ENCODE measurements at regions not wholly inside any gene's neighbourhood (a gene's known extent, or its start where the extent isn't known, plus 50 kb on each side); places are given as distances from the start of the nearest gene placed in this dataset.

DNA sequence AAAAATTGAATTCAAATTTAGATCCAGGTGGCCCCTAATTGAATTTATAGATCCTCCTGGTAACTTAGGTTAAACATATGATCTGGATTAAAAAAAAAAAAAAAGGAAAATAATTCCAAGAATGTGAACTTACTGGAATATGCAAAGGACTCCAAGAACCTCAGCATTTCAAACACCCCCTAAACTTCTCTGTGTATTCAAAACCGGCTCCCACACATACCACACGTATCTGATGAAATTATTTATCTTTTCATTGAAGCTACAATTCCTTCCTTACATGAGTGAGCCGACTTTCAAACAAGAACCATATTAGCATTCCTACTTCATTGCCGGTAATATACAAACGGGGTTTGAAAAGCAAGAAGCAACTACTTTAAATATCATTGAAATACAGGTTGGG, 61.4 kb upstream of the FMN2 start:
- no peak for DNase-seq (ENCODE audit: low spot score)

DNA sequence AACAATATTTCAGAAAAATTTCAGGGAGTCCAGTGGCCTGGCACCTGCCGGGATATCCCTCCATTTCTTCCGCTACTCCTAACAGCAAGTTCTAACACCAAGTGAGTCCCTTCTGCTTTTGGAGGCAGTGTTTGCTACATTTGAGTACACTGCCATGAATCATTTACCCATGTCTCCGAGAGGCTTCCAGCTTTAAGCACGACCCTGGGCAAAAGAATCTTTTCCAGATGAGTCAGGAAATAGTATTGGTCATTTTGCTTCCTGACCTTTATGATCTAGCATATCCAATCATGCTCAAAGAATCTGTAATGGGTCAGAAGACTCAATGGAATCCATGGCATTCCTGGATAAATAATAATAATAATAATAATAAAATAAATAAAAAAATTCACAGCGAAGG, 60.7 kb upstream of the FMN2 start:
- DNase-seq (ENCODE audit: low spot score): peak; percentile 98

DNA sequence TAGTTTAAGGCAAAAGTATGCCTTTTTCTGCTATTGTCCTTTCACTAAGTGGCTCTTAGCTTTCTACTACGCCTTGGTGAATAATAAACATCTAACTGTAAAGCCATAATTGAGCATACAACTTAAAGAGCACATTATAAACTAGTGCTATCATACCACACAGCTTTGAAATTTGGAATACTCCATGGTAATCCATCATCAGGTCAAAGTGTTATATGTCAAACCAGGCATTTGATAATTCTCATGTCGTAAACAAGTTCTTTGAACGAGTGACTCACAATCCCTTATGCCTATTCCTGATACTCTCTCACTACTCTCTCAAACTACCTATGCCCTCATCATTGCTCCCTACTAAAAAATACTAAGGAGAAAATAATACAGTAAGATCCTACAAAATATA, 60.3 kb upstream of the FMN2 start:
- DNase-seq (ENCODE audit: low spot score): peak; percentile 82

DNA sequence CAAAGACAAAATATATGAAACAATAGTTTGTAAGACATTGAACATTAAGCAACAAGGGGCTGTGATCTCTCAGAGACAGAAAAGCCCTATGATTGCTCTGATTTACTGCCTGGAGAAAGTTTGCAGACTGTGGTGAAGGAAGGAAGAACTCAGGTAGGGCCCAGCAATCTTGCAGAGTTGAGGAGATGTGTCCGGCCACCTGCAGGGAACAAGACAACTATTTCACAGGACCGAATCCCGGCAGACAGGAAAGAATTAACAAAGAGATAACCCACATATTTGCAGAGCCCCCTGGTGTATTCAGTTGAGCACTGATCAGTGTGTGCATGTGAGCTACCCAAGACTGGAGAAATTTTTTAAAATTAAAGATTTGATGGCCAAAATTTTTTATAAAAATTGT, 58.3 kb upstream of the FMN2 start:
- no peak for DNase-seq (ENCODE audit: low spot score)

- DNase-seq (ENCODE audit: low spot score): no peak
Measured at GRCh38 chr1:240036526-240036925, 55.2 kb upstream of the FMN2 start.

All from A172 (cell line).